Fibroblast of skin of abdomen (primary cell): ENCODE measurements at regions not wholly inside any gene's neighbourhood (a gene's known extent, or its start where the extent isn't known, plus 50 kb on each side); places are given as distances from the start of the nearest gene placed in this dataset.

ENCODE experiments used
- DNase-seq: peaks from one replicate; pipeline ENCODE4 v3.0.0-alpha.2; 2013

DNA sequence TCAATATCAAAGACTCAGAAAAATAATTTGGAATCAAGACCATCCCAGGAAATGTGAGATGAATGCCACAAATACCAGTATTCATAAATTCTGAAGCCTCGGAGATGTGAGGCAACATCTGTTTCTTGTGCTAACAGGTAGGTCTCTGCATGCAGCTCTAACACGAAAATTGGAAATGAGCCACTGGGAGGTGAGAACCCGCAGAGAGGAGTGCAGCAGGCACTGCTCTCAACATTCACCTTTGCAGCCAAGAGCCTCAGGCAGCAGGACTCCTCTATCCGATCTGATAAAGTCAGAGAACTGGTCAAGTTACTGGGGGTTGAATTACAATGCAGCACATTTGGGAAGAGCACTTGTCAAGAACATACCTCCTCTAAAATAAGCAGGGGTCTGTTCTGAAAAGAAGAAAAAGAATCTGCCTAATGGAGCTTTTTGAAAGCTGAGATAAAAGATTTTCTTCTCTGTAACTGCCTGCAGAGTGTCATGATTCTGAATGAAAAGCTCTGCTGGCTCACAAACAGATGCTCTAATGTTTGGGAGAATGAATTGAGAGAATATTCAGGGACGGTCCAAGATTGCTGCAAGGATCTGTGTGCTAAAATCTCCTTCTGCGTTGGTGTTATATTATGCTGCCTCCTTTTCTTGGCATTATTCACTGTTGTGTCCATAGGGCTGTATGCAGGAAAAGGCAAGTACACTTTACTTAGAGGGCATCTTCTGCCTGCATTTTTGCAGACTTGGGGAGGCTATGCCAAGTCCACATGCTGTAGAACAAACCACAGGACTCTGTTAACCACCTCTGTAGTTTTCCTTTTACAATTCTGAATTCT, 209.6 kb upstream of the KRR1 start:
- no peak for DNase-seq

DNA sequence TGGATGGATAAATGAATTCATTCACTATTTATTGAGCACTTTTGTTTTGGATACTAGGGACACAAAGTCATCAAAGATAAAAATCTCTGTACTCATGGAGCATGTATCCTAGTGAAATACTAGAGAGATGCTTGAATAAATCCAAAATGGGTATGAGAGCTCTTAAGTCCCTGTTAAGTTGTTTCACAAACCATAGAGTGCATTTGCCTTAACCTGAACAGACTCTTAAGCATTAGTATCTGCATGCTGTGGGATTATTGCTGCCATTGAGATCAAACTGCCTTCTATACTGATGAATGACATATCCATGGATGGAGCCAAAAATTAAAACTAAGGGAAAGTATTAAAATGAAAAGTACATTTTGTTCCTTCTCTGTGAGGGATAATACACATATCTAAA, 206.5 kb upstream of the KRR1 start:
- DNase-seq = no peak

DNA sequence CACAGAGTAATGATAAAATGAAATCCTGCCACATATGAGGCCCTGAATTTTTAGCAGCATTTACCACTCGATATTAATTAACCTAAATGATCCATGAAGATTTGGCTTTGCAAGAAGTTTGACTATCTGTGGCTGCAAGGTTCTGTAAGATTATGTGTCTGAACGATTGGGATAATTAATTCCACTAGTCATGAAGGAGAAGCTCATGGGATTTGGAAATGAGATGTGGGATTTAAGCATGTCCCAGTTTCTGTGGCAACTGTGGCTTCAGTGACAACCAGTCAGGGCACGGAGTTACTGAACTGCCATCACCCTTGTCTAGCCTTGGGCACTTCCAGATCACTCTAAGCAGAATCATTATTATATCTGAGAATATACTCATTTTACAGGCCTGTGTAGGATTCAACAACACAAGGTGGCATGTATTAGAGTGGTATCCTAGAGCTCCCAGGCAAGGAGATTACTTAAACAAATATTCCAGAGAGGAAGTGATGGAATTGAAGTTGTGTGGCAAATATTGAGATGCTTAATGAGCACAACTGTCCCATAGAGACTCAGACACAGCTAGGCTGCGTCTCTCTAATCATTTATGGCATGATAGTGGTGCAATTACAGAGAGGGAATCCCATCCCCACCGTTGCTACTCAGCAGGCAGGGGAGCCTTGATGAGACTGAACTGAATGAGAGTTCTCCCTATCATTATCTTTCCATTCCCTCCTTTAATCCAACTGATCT, 205.0 kb upstream of the KRR1 start:
- DNase-seq = no peak

DNA sequence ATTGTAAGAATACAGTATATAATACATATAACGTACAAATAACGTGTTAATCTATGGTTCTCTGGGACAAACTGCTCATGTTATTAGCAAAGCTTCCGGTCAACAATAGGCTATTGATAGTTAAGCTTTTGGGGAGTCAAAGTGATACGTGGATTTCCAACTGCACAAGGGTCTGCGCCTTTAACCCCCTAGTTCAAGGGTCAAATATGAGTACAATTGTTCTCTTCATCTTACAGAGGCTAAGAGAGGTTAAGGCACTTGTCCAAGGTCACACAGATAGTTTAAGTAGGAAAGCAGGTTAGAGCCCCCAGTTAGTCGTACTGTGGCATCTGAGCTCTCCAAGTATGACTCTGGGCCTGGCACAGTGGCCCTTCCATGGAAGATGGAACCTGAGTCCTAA, 204.3 kb upstream of the KRR1 start:
- DNase-seq = no peak

DNA sequence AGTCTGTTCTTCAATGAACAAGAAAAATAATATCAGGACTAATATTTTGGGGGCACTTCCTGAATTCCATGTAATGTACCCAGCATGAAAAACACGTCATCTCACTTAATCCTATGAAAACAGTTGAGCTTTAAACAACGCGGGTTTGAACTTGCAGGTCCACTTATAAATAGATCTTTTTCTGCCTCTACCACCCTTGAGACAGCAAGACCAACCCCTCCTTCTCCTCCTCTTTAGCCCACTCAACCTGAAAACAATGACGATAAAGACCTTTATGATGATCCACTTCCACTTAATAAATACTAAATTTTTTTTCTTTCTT, 203.9 kb upstream of the KRR1 start:
- DNase-seq = no peak

DNA sequence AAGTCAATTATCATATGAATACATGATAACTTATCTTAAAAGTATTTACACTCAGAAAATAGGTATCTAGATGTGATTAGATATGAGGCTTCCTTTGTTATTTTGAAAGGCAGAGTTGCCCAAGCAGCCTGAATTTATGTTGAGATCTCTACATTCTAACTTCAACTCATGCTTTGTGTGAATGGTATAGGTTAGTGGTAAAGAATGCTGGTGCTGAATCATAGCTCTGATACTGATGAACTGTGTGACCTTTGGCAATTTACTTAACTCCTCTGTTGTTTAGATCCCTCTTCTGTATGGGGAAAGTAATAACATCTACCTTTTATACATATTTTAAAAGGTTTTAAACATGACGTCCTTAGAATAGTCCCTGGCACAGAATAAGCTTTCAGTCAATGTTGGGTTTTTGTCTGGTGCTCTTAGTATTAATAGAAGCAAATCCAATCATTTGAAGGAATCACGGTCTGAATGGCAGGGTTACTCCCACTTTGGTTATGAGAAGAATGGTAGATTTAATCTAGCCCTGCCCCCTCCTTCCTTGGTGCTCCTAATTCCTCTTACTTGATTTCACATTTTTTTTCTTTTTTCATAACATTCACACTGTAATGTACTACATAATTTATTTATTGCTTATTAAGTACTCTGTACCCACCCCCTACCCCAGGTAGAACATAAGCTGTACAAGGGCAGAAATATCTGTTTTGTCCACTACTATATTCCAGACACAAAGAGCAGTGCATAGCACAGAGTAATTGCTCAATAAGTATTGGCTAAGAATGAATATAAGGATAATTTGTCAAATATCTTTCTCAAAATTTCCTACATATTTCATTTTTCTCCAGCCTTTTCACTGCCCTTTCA, 203.3 kb upstream of the KRR1 start:
- DNase-seq = no peak

DNA sequence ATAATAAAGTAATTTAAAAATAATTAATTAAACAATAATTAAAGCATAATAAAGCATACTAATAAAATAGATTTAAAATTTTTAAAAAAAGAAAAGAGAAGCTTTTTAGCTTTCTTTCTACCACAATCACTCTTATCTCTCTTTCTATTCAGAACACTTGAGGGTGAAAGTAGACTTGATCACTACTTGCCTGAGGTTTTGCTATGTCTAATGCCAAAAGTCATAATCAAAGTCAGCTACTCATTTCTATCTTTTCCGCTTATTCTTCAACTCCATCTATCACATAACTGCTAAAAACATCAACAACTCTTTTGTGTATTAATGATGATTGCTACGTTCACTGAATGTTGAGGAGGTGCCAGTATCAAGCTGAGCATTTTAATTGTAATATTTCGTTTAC, 202.0 kb upstream of the KRR1 start:
- no peak for DNase-seq

DNA sequence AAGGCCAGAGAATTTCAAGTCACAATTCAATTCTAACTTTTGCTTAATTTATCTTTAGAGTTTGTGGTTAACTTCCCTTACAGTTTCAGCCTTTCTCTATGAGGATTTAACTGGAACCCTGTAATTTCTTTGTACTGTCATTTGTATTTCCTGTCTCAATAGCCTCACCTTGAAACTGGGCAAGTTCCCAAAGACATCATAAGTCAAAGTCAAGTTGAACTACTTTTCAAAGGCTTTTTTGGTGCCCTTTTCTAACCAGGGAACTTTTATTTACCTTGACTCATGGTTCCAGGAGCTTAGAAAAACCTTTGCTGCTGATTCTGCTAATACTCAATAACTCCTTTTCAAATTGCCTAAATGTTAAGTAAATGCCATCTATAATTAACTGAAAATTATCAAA, 200.8 kb upstream of the KRR1 start:
- DNase-seq = no peak

DNA sequence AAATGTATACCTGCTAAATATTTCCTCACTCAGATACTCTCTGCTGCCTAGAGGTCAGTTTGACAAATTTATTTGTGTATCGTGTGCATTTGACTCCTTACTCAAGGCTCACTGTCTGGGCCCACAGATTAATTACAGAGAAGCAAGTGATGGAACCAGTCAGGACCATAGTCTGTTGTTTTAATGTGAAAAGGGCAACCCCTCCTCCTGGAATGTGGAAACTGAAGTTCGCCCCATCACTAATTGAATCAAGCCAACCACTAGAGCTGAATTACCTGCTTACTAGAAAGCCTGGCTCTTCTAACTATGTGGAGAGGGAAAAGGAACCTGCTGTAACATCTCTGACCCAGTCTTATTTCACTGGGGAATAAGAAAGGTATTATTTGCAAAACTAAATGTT, 199.9 kb upstream of the KRR1 start:
- DNase-seq = no peak

DNA sequence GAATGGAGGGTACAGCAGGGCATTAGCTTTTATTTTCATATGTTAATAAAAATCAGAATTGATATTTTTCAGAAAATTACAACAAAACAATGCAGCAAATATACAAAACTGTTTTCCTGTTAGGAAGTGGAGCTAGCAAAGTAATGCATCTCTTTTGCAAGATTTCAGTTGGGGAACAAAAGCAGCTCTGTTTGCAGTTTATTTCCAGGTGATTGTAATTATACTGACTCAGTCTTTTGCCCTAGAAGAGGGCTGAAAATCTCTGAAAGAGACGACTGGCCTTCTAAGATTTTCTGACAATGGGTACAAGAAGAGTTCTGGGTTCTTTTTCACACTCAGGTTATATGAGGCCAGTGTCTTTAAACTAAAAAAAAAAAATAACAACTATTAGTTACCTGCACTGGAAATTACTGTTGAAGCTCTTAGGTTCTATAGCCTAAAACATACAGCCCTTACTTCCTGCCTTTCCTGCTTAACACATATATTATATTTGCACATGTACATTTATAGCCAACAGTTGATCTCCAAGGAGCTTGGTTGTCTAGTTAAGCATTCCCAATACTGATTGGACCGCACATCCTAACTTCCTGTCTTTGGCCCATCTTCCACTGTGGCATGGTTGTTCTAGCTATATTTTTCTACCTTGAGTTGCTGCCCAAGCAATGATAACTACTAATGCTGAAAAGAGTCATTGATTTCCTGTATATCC, 199.1 kb upstream of the KRR1 start:
- DNase-seq = no peak

DNA sequence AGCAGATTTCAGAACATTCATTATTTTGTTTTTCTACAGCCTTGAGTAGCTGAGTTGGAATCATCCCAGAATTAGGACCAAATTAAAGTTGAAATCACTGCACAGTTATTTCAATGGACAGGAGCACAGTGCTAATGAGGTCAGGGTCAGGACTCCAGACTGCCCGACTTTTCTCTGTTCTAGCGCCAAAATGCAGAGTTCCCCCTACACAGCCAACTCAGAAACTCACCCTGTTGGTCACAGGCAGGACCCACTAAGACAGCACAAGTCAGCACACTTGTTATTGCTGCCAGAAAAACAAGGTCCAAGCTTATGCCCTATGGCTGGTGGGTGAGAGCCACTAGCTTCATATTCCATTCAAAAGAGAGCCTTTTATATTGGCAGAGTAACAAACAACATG, 198.1 kb upstream of the KRR1 start:
- no peak for DNase-seq

DNA sequence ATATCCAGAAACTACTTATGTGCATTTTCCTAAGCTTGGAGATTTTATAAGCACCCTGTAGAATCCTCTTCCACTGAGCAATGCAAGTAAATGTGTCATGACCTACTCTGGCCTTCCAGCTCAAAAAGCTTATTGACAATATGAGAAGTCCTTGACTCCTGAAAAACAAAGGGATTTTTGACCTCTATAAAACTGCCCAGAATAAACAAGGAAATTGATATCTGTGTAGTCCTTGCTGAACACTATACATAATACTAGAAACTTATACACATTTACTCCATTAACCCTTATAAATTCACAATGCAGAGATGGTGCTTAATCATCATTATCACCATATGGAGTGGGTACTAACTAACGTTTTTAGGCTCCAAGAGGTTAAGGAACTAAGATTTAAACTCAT, 197.4 kb upstream of the KRR1 start:
- no peak for DNase-seq

DNA sequence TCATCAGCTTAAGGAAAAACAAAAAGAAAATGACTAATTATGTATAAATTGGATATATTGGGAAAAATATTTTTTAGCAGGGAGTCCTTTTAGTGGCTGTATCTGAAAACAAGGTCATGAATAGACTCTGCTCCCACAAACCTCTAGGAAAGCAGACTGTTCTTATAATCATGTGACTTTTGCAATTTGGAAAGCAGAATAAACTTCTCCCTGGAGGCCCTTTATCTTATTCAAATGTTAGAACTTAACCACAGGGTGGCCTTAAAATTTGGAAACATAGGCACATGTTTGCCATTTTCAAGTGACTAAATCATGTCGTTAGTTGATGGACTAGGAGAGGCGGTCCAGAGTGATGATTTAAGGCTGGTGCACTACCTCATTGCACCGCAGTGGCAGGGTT, 196.6 kb upstream of the KRR1 start:
- no peak for DNase-seq

DNA sequence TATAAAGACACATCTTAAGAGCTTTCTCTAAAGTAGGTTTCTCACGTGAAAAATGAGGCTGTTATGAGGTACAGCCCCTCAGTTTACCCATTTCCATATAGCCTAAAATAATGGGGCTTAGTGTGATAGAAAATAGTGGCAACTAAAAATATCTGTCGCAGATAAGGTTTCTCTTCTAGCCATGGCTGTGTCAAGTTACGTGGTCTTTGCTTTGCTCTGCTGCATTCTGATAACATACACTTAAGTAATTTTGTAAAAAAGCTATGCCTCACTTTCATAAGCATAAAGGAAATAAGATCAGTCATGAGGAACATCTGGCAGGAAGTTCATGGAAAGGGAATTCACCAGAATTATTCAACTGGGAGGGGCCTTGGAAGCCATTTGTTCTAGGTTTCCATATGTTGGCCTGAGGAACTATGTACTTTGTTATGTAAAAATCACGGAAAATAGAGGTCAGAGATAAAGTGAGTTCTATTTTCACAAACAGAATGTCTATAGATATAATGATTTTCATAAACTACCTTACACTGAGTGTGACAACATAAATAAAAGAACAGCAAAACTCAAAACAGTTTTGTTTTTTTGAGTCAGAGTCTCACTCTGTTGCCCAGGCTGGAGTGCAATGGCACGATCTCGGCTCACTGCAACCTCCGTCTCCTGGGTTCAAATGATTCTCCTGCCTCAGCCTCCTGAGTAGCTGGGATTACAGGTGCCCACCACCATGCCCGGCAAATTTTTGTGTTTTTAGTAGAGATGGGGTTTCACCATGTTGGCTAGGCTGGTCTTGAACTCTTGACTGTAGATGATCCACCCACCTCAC, 195.6 kb upstream of the KRR1 start:
- peak; percentile 77 for DNase-seq

DNA sequence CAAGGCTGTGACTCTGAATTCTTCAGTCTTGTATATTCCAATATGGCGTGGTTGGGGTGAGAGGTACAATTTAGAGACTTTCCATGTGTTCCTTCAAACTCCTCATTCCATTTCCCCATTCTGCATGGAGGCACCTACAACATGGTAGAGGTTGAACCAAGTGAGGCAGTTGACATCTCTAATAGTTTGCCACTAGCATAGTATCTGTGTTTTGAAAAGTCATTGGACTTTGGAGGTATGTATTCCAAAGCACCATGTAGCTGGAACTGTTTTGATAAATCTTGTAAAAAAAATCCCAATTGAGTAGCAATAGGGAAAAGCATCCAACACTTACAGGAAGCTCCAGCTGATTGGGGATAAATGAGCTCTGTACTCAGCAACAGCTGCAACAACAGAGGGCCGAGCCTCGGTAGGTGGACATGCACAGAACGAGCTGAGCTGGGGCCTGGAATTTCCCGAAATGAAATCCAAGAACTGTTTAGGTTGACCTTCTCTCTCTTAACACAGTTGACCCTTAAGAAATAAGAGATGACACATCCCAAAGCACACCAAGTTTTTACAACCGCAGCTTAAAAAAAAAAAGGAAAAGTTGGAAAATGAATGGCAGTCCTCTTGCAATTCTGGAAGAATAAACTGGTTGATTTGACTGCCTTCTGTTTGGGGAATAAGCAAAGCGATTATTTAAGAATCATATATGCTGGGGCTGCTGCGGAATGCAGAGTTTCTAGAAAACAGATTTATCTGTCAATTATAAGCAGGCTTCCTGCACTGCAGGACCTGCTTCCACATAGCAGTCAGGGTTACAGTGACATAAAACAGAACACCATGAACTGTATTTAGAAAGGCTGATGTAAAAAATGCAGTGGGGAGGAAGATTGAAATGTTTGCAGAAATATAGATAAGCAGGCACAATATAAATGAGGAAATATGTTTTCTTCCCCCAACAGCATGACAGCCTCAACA, 194.6 kb upstream of the KRR1 start:
- peak; percentile 94 for DNase-seq

DNA sequence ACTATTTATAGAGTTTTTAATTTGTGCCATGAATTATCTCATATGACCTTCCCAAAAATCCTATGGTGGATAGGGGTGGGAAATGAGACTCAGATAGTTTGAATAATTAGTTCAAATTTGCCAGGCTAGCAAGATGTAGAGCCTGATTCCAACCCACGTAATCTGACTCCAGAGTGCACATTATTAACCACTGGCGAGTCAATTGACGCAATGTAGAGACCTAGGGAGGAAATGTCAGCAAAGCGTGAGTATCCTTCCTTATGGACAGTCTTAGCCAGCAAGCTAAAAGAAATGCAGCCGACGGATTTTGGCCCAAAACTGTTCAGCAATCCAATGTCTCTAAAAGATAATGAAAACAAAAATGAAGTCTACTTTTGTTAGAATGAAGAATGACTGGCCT, 193.3 kb upstream of the KRR1 start:
- DNase-seq = no peak

DNA sequence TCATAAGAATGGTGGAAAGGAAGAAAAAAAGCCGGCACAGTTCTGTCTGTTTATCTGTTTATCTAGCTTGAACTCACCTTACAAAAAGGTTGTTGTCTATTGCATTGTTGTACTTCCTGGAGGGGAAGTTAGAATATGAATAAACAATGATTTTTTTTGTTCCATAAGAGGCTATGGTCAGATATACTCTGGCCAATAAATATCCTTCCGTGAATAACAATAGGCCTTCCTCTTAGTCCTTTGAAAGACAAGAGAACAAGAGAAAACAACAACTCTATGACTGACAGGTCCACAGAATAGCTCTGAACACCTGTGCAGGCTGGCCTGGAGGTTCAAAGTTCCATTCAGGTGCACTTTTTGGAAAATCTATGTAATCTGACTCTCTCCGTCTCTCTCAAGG, 192.8 kb upstream of the KRR1 start:
- DNase-seq = no peak

DNA sequence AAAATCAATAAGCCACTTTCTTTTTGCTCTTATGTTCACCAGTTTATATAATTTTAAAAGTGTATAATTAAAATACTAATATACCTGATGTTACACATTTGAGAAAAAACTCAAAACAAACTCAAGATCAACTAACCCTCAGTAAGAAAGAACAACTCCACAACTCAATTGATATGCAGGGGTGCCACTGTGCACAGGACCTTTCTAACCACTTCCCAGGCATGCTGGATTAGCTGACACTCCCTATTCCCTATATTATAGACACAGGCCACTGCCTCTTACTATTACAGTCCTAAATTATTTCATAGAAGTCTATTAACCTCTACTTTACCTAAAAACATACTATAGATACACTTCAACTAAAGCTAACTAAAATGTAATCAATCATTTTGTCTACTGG, 191.7 kb upstream of the KRR1 start:
- DNase-seq = no peak

DNA sequence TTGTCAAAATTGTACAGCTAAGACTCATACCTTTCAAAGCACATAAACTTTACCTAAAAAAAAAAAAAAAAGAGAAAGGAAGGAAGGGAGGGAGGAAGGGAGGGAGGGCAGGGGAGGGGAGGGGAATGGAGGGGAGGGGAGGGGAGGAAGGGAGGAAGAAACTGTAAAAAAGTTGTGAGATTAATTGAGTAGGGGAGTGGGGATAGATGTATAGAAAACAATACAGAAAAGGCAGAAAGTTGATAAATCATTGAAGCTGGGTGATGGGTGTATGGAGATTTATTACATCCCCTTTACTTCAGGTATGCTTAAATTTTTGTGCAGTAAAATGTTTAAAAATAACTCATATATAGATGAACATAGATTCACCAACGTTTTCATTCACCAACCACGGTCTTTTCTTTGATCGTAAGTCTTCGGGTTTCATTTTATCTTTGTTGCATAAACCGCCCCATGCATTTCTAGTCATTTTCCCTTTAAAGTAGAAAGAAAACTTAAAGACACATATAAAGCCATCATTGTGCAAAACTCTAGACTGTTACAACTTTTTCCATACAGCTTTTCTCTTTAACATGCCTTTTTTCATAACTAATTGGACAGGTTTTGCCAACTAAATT, 191.2 kb upstream of the KRR1 start:
- DNase-seq = no peak

DNA sequence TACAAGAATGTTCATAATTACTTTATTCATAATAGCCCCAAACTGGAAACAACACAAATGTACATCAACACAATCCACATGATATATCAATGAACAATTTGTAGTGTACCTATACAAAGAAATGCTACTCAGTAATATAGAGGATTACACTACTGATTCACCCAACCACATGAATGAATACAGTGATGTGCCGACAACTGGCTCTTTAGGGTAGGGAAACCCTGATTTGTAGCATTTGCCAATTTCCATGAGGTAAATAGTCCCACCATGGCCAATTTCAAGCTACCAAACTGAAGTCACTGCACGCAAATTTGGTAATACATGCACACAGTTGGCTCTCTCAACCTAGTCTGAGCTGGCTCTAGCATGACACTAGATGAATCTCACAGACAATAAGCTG, 190.4 kb upstream of the KRR1 start:
- no peak for DNase-seq
